HG03439 (cell line): ENCODE measurements at regions not wholly inside any gene's neighbourhood (a gene's known extent, or its start where the extent isn't known, plus 50 kb on each side); places are given as distances from the start of the nearest gene placed in this dataset.
"Not testable (repeated sequence)": the region's sequence is repeated elsewhere in the genome, so short reads cannot be mapped to it uniquely, and the experiment has no call there.

ENCODE experiments used
- ATAC-seq: cut with Tn5 transposase; IDR thresholded peaks from one replicate; pipeline ENCODE4 v1.9.1; 2021; ENCODE audit warnings: mild to moderate bottlenecking, moderate library complexity; ENCODE audit not compliant: unreplicated experiment

- not testable (repeated sequence) for ATAC-seq
Observed at GRCh38 chr7:150098592-150098991, 224.6 kb upstream of the LRRC61 start.

- ATAC-seq: not testable (repeated sequence)
Observed at GRCh38 chr7:150101282-150101681, 221.9 kb upstream of the LRRC61 start.

GRCh38 chr7:150107283-150107682, 215.9 kb upstream of the LRRC61 start:
- ATAC-seq: not testable (repeated sequence)

GRCh38 chr7:150110375-150110820, 212.8 kb upstream of the LRRC61 start:
- ATAC-seq: not testable (repeated sequence)

GRCh38 chr7:150110882-150111281, 212.3 kb upstream of the LRRC61 start:
- not testable (repeated sequence) for ATAC-seq

- not testable (repeated sequence) for ATAC-seq
Observed at GRCh38 chr7:150111373-150112139, 211.6 kb upstream of the LRRC61 start.

- not testable (repeated sequence) for ATAC-seq
Observed at GRCh38 chr7:150113301-150113700, 209.9 kb upstream of the LRRC61 start.

GRCh38 chr7:150114591-150114990, 208.6 kb upstream of the LRRC61 start:
- not testable (repeated sequence) for ATAC-seq

GRCh38 chr7:150119966-150120365, 203.2 kb upstream of the LRRC61 start:
- ATAC-seq: not testable (repeated sequence)

GRCh38 chr7:150125831-150126230, 197.3 kb upstream of the LRRC61 start:
- ATAC-seq: not testable (repeated sequence)

GRCh38 chr7:150134451-150134850, 188.7 kb upstream of the LRRC61 start:
- ATAC-seq: not testable (repeated sequence)

- ATAC-seq: not testable (repeated sequence)
Observed at GRCh38 chr7:150135620-150136190, 187.4 kb upstream of the LRRC61 start.

- not testable (repeated sequence) for ATAC-seq
Observed at GRCh38 chr7:150139840-150140239, 183.3 kb upstream of the LRRC61 start.

GRCh38 chr7:150141525-150142345, 181.4 kb upstream of the LRRC61 start:
- not testable (repeated sequence) for ATAC-seq

GRCh38 chr7:150146124-150146523, 177.0 kb upstream of the LRRC61 start:
- not testable (repeated sequence) for ATAC-seq

GRCh38 chr7:150147524-150147923, 175.6 kb upstream of the LRRC61 start:
- ATAC-seq: not testable (repeated sequence)

- not testable (repeated sequence) for ATAC-seq
Observed at GRCh38 chr7:150156015-150156414, 167.1 kb upstream of the LRRC61 start.

- not testable (repeated sequence) for ATAC-seq
Observed at GRCh38 chr7:150158696-150159095, 164.5 kb upstream of the LRRC61 start.

GRCh38 chr7:150169515-150169914, 153.6 kb upstream of the LRRC61 start:
- not testable (repeated sequence) for ATAC-seq

- not testable (repeated sequence) for ATAC-seq
Observed at GRCh38 chr7:150169943-150170490, 153.1 kb upstream of the LRRC61 start.

GRCh38 chr7:150183602-150184001, 139.6 kb upstream of the LRRC61 start:
- ATAC-seq: not testable (repeated sequence)
